ENCODE measurements at regions not wholly inside any gene's neighbourhood (a gene's known extent, or its start where the extent isn't known, plus 50 kb on each side); places are given as distances from the start of the nearest gene placed in this dataset.

DNA sequence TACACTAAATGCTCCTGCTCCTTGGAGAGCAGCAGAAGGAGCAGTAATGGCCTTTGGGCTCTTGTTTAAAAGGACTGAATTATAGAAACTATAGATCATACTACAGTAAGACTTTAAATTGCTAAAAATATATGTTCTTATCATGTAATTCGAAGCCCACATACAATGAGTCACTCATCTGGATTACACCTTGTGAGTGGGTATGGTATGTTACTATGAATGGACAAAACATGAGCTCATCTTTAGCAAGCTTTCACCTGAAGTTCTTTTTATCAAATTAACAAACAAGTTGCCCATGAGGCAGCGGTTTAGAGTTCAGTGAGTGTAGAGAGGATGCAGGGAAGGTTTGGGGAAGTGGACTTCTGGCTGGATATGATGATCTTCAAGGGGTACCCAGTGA, 114.4 kb upstream of the CCN2 start:
- TF ChIP-seq, protein P1, sequence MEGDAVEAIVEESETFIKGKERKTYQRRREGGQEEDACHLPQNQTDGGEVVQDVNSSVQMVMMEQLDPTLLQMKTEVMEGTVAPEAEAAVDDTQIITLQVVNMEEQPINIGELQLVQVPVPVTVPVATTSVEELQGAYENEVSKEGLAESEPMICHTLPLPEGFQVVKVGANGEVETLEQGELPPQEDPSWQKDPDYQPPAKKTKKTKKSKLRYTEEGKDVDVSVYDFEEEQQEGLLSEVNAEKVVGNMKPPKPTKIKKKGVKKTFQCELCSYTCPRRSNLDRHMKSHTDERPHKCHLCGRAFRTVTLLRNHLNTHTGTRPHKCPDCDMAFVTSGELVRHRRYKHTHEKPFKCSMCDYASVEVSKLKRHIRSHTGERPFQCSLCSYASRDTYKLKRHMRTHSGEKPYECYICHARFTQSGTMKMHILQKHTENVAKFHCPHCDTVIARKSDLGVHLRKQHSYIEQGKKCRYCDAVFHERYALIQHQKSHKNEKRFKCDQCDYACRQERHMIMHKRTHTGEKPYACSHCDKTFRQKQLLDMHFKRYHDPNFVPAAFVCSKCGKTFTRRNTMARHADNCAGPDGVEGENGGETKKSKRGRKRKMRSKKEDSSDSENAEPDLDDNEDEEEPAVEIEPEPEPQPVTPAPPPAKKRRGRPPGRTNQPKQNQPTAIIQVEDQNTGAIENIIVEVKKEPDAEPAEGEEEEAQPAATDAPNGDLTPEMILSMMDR (IDR thresholded peaks at IDR 0.05; ENCODE audit: poor library complexity), result no peak
- TF ChIP-seq EZH2phosphoT487 (IDR thresholded peaks at IDR 0.05; ENCODE audit: low read depth, severe bottlenecking, unreplicated experiment) (no peak), EZH2 (IDR thresholded peaks at IDR 0.05; ENCODE audit: borderline replicate concordance) (no peak)
